HS-27A (cell line): ENCODE measurements at regions not wholly inside any gene's neighbourhood (a gene's known extent, or its start where the extent isn't known, plus 50 kb on each side); places are given as distances from the start of the nearest gene placed in this dataset.

Experiments
- DNase-seq: peaks from one replicate; pipeline ENCODE4 v3.0.0-alpha.2; 2012; ENCODE audit warnings: low read depth, missing footprints

DNA sequence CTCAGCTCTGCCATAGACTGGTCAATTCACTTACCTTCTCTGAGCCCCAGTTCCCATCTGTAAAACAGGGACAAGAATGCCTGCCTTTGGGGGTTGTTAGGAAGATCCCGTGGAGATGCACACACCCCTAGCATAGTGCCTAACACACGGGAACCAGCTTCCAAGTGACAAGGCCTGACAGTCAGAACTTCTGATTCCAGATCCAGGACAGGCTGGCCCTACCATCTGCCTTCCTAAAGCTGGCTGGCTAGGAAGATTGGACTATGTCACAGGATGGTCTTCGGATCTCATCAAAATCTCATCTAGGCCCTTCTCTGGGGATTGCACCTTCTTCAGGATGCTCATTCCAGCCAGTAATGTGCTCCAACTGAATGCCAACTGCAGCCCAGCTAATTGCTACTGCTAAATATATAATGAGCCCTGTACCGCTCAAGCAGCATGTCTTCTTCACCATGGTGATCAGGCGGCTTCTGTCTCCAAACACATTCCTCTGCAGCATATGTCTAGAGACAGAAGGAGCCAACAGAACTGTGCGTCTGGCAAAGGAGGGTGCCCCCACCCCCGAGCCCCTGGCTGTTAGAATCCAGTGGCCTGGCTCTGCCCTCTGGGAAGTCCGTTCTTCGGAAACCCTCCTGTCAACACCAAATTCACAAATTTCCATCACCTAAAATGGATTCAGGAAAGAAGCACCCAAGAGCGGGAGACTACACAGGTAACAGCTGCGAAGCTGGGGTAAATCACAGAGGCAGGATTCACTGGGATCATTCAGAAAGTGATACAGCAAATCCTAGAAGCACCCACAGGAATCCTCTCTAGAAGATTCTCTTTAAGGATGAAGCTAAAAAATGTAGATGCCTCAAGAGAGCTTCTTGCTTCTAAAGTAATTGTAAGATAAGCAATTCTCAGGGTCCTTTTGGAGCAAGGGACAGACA is 142.1 kb upstream of the EEPD1 start:
- DNase-seq: no peak

DNA sequence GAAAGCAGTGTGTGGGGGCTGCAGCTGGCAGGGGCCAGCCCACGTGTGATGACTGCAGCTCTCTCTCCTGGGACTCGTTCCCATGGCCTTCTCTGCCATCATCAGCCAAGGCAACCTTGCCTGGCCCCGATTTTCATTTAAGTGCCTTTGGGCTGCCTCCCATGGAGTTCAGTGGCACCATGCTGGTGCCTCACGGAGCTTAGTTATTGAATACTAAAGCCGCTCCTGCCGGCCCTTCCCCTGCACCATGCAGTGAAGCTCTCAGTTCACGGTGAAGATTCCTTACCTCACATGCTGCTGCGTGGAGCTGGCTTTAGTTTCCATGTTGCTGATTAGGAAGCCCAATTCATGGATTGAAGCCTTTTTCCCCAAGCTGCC is 141.5 kb upstream of the EEPD1 start:
- no peak for DNase-seq

DNA sequence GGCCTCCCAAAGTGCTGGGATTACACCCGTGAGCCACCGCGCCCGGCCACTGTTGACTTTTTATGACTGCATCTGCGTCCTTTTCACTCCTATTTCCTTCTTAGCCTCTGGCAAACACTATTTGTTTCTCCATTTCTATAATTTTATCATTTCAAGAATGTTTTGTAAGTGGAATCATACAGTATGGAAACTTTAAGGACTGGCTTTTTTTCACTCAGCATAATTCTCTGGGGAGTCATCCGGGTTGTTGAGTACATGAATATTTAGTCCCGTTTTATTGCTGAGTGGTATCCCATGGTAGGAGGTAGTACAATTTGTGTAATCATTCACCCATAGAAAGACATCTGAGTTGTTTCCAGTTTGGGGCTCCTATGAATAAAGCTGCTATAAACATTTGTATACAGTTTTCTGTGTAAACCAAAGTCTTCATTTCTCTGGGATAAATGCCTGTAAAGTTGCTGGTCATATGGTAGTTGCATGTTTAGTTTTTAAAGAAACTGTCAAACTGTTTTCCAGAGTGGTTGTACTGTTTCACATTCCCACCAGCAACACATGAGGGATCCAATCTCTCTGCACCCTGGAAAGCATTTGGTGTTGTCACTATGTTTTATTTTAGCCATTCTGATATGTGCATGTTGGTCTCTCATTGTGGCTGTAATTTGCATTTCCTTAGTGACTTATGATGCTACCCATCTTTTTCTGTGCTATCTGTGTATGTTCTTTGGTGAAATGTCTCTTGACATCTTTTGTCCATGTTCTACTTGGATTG is 139.6 kb upstream of the EEPD1 start:
- DNase-seq: no peak

DNA sequence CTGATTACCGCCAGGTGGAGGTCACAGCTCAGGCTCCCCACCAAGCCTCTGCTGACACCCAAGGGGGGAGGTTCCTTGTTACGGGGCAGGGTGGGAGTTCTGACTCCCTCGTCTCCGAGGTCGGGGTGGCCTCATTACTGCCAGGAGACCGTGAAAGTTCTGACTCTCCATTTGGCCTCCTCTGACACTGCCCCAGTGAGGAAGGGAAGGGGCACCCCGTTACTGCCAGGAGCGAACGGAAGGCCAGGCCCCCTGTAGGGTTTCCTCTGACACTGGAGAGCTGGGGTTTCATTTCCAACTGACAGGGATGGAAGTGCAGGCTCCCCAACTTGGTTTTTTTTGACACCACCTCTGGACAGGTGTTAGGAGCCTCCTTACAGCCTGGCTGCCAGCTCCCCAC is 138.1 kb upstream of the EEPD1 start:
- DNase-seq: no peak

DNA sequence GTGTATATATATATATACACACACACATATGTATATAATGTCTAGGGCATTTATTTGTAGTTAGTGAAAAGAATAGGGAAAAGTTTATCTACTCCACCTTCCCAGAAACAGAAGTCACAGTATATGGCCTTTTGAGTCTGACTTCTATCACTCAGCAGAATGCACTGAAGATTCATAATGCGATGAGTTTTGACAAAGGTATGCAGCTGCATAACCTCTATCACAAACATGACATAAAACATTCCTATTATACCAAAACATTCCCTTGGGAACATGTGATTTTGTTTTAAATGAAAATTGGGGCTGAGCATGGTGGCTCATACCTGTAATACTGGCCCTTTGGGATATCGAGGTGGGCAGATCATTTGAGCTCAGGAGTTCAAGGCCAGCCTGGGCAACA is 137.3 kb upstream of the EEPD1 start:
- no peak for DNase-seq

DNA sequence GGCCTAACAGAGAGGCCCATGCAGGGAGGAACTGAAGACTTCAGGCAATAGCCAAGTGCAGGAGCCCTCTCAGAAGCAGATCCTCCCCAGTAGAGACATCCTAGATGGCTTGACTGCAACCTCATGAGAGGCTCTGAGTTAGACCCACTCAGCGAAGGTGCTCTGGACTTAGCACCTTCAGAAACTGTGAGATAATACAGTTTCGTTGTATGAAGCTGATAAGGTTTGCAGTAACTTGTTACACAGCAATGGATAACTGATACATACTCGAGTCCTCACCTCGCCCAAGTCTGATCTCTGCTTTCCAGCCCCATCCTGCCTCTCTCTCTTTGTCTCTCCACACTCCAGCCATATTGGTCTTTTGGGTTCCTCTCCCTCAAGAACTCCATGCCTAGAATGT is 136.4 kb upstream of the EEPD1 start:
- DNase-seq: no peak

DNA sequence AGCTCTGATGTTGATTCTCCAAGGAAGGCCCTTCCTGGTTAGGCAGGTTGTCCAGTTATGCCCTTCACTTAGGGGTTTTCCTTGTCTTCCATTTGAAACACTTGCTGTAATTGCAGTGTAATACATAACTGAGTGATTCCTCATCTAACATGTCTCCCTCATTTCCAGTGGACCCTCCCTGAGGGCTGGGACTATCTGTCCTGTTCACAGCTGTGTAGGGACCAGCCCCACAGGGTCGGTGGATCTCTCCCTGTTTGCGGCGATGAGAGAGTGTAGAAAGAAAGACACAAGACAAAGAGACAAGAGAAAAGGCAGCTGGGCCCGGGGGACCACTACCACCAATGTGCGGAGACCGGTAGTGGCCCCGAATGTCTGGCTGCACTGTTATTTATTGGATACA is 135.9 kb upstream of the EEPD1 start:
- DNase-seq: no peak

DNA sequence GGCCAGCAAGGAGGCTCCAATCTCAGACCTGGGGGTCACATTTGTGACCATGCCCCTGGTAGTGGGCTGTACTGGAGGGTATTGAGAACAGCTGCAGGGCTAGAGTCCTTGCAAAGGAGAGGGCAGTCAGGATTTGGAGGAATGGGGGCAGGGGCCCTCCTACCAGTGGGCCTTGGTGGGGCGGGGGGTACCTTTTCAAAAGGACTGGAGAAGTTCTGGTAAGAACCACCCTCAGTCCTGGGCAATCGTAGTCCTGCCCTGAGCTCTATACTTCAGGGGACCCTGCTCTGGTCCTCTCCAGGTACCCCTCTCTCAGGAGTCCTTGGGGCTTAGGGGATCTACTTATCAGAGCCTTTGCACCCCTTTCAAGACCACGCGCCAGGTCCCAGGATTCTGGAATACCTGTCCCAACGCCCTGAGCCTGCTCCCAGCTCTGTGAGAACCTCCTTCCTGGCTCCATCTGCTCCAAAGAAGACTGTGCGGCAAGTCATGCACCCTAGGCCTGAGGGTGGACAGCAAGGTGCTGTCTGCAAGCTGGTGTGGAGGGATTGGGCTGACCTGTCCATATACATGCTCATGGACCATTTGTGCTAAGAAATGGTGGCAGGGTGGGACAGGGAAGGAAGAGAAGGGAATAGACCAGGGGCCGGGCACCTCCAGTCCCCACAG is 134.1 kb upstream of the EEPD1 start:
- no peak for DNase-seq

DNA sequence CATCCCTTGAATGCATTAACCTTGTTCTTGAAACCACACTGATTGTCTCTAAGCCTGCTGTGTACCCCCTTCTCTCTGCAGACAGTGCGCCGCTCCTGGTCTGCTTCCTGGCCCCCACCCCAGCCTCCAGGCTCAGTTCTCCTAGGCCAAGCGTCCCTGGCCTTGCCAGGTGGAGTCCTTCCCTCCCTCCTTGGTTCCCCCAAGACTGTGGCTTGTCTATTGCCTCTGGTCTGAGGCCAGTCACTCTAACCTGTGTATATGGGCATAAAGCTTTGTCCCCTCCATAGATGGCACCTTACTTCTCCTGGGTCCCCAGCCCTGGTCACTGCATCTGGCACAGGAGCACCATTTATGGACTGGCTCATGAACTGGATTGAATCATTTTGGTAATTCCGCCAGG is 133.5 kb upstream of the EEPD1 start:
- DNase-seq: no peak

DNA sequence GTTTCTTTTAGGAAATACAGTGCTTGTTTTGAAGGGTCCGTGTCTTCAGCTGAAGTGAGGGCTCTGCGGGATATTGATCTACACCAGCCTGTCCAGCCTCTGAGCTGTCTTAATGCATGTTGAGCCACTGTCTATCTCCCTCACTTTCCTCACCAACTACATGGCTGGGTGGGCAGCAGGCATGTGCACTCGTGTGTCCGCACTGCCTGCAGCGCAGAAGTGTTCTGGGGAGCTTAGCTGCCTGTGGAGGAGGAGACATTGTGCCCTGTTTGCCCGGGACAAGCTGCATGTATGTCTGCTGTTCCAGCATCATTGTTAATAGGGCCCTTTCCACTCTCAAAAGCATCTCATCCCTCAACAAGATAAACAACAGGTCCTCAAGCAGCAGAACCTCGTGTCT is 133.1 kb upstream of the EEPD1 start:
- DNase-seq: no peak

DNA sequence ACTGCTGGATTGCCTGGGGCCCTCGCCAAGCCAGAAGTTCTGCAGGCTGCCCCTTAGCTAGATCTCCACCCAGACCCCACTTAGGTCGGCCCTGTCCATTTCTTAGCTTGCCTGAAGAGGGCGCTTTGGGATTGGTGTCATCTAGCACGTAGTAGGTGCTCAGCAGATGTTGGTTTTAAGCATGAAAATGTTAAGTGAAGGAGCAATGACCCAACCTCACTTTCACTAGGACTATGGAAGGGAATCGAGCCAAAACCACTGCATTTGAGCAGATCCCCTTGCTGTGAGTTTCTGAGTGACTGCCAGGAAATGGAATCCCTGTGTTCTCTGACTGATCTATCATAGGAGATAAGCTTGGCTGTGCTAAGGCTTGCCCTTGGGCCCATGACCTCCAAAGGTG is 131.7 kb upstream of the EEPD1 start:
- no peak for DNase-seq

DNA sequence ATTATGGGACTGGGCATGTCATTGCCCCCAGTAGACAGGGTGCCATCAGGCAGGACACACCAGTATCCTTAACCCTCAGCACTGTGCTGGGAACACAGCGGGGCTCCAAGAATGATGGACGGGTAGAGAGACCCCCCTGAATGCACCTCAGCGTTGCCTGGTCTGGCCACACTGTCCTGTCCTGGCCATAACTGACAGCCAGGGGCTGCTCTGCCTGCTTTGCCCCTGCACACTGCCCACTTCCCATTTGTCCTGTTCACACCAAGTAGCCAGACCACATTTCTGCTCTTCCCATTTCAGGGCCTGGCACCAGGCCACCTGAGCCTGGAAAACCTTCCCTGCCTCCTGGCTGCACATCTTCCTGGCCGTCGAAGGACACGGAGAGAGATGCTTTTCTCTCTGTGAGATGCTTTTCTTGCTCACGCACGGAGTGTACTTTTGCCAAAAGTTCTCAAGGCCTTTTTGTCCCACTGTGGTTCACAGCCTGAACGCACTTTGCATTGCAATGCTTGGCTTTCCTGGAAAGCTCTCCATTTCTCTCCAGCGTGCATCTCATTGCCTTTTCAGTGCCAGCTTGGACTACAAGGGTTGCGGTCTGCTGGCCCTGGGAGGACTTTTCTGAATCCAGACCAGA is 131.0 kb upstream of the EEPD1 start:
- no peak for DNase-seq

DNA sequence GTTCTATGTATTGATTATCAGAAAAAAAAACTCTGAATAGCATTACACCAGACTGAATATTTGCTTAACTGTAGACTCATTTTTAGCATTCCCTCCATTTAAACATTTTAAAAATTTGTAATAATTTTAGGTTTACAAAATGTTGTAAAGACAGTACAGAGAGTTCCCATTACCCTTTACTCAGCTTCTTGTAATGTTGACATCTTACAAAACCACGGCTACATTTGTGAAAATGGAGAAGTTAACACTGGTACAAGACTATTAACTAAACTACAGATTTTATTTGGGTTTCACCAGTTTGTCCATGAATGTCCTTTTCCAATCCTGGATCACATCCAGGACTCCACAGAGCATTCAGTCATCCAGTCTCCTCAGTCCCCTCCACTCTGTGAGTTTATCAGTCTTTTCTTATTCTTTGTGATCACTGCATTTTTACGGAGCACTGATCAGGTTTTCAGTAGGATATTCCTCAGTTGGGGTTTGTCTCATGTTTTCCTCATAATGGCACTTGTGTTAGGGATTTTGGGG is 130.0 kb upstream of the EEPD1 start:
- no peak for DNase-seq

DNA sequence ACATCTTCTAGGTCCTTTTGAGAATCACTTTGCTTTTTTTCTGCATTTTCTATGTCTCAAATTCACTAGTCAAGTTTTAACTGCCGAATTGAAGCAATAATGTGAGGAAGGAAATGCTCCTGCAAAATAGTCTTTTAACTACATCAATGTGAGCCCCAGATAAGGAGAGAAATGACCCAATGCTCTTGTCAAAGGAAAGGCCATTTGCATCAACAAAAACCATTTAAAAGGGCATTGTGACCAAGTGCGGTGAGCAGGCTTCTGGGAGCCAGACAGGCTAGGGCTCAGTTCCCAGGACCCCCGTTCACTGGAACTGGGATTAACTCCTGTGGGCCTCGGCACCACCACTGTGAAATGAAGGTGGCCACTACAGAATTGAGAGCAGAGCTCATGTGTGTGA is 127.9 kb upstream of the EEPD1 start:
- DNase-seq: no peak

DNA sequence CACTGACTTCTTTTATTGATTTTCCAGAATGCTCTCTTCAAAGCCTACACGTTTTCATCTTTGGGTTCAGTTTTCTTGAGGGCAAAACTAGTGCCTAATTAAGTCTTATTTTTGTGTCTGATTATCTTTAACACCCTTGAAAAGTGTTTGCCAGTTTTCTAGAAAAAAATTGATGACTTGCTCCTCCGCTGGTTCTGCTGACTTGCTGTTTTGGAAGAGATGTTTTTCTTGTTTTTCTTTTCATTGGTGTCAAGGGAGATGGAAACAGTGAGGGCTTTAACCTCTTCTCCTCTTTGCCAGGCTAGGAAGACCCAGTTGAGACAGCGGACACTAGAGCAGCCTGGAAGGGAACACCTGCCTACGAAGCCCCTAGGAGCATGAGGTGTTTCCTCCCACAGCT is 123.7 kb upstream of the EEPD1 start:
- no peak for DNase-seq

DNA sequence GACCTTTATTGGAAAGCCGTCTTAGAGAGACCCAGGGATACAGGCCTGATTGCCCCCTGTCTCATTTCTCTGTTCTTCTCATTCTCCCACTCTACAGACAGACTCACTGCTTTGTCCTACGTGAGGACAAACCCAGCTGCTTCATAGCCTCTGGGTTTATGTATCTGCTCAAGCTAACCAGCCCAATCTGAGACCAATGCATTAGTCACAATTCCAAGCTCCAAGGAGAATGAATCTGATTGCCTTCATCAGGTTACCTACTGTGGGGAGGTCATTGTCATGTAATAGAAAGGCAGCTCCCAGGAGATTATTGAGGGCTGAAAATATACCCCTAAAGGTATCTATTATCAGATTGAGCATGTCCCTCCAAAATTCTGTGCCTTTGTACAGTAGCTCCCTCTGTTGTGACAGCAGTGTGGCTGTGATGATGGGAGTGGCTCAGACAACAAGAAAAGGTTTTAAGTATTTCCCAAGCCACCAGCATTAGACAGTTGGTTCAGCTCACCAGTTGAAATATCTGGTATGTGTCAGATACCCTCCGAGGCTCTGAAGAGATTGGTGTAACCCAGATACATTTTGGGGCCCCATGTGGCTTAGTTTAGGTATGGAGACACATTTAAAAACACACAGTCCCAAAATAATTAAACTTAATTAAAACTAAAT is 123.1 kb upstream of the EEPD1 start:
- no peak for DNase-seq

DNA sequence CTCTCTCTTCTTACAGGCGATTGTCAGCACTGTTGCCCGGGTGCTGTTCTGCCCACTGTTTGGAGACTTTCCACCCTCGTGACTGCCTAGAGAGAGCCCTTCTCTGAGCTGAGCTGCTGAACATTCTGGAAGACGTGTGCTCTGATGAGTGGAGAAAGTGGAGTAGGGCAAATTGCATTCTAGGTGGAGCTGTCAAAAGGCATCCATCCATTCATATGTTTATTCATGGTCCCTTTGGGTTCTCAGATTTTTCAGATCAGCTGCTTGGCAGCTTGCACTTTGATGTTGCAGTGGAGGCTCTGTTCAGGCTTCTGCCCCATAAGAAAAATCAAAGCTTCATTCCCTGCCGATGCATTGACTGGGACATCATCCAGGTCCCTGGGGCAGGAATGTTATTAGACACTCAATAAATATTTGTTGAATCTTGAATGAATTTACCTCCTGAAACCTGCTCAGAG is 120.7 kb upstream of the EEPD1 start:
- DNase-seq: no peak

DNA sequence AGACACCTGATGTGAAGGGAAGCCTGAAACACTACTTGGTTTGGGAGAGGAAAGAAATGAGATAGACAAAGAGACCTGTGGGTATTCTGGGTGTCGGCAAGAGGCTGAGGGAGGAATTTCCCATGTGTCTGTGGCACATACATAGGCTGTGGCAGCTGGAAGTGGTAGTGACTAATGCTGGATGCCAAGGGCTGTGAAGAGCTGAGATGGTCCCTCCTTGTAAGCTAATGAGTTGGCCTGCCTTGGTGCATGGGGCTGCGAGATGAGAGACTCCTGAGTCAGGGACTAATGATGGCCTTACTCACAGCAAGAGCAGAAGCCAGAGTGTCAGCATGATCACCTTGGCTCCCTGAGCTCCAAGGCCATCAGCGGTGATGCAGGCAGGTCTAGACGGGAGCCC is 119.0 kb upstream of the EEPD1 start:
- DNase-seq: peak; percentile 29

DNA sequence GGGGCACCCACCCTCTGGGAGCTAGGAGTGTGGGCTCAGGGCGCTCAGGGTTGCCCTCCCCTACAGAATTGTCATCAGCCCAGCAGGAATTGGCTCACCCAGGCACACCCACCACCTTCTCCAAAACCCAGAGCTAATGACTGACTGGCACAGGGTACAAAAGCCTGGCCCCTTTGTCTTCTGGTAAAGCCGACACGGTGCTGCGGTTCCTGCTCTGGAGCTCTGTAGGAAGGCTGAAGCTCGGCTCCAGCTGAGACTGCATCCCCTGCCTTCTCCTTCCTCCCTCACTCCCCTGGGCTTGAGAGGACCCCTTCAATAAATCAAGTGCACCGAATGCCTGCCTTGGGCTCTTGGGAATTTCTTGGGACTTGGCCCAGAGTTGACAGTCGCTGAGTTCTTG is 117.9 kb upstream of the EEPD1 start:
- DNase-seq: no peak

DNA sequence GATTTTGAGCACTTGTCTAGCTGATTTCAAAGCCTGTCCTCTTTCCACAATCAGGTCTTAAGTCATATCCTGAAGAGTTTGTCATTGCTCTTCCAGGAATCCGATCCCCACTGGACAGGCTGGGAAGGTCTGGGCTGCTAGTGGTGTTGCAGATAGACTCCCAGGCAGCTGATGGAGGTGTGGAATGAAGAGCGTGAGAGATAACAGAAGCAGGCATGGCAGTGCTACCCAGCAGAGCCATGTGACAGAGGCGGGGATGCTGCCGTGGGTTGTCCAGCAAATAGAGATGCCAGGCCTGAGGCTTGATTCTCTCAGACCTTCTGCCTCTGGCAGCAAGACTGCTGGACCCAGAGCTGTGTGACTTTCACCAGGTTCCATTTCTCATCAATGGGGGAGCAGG is 116.5 kb upstream of the EEPD1 start:
- no peak for DNase-seq

DNA sequence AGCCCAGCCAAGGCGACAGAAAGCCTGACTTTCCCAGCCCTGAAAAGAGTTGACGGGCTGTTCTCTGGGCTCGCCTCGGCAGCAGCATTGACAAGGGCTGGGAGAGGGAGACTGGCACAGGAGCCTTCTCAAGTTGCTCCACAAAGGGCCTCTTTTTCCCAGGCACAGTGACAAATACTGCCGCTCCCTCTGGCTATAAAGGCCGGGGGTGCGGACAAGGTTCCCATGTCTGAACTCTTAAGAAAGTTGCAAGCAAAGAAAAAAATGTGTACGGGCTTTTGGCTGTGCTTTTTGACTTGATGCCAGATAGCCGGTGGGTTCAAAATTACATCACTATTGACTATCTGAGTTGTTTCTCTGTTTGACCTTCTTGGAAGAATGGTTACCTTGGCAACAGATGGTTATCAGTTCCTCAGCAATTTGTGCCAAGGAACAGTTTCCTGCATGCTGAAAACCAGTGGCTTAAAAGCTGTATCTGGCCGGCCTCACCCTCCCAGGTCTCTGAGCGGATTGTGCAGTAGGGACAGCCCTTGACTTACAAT is 115.9 kb upstream of the EEPD1 start:
- DNase-seq: no peak
